ENCODE measurements at regions not wholly inside any gene's neighbourhood (a gene's known extent, or its start where the extent isn't known, plus 50 kb on each side); places are given as distances from the start of the nearest gene placed in this dataset.

DNA sequence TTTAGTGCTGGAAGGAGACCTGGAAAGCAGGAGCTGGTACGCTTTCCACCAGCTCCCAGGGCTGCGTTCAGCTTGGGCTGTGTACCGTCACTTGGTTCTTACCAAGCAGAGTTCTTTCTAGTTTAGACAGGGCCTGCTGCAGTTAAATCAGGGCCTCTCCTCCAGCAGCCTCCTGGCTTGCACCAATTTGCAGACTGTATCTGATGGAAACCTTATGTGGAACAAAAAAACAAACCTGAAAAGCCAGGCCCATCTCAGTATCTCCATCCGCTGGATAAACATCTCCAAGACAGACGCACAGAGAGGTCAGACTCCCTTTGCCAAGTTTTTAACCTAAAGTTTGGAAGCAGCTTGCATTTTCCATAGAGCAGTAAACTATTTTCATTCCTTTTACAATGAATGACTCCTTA lies 288.6 kb upstream of the SORL1-AS1 start:
- TF ChIP-seq, protein P1, sequence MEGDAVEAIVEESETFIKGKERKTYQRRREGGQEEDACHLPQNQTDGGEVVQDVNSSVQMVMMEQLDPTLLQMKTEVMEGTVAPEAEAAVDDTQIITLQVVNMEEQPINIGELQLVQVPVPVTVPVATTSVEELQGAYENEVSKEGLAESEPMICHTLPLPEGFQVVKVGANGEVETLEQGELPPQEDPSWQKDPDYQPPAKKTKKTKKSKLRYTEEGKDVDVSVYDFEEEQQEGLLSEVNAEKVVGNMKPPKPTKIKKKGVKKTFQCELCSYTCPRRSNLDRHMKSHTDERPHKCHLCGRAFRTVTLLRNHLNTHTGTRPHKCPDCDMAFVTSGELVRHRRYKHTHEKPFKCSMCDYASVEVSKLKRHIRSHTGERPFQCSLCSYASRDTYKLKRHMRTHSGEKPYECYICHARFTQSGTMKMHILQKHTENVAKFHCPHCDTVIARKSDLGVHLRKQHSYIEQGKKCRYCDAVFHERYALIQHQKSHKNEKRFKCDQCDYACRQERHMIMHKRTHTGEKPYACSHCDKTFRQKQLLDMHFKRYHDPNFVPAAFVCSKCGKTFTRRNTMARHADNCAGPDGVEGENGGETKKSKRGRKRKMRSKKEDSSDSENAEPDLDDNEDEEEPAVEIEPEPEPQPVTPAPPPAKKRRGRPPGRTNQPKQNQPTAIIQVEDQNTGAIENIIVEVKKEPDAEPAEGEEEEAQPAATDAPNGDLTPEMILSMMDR (IDR thresholded peaks at IDR 0.05) = no peak
- TF ChIP-seq POLR2A (IDR thresholded peaks at IDR 0.05) = no peak
